Stimulated activated naive B cell treated with anti-CD40 and anti-IgM and Interleukin-4, amounts not matched to agents 10 μg/mL and 1 μg/mL and 100 μg/mL, for 72 hours (primary cell): ENCODE measurements at regions not wholly inside any gene's neighbourhood (a gene's known extent, or its start where the extent isn't known, plus 50 kb on each side); places are given as distances from the start of the nearest gene placed in this dataset.
A peak's percentile ranks its signal among the peaks of the same experiment; 100 is the strongest.

Experiments
- ATAC-seq, 2 donors: fragments of 150-1000 bp; cut with Tn5 transposase; replicated peaks; 2 replicates each; pipeline ENCODE4 v1.10.0; 2021; ENCODE audit warnings: moderate library complexity in 1 of 2
- DNase-seq: peaks from one replicate; pipeline ENCODE4 v3.0.0; 2021
- H3K27ac Mint-ChIP-seq: one replicate; pipeline ENCODE4 v1.8.0; 2022; ENCODE audit warnings: mild to moderate bottlenecking, mixed read lengths
- H3K27me3 Mint-ChIP-seq, 2 donors: one replicate each; pipeline ENCODE4 v1.8.0; 2022; ENCODE audit warnings: mixed read lengths in 2 of 2
- H3K36me3 Mint-ChIP-seq, 2 donors: one replicate each; pipeline ENCODE4 v1.8.0; 2022; ENCODE audit warnings: mixed read lengths in 2 of 2, mild to moderate bottlenecking in 1 of 2
- H3K4me1 Mint-ChIP-seq, 2 donors: one replicate each; pipeline ENCODE4 v1.8.0; 2022; ENCODE audit warnings: mixed read lengths in 2 of 2, mild to moderate bottlenecking in 1 of 2
- H3K4me3 Mint-ChIP-seq, 2 donors: one replicate each; pipeline ENCODE4 v1.8.0; 2022; ENCODE audit warnings: mild to moderate bottlenecking in 2 of 2, mixed read lengths in 2 of 2, moderate library complexity in 1 of 2
- H3K9me3 Mint-ChIP-seq, 2 donors: one replicate each; pipeline ENCODE4 v1.8.0; 2022; ENCODE audit warnings: mixed read lengths in 2 of 2, mild to moderate bottlenecking in 1 of 2

- ATAC-seq (no peak), DNase-seq (no peak)
- Mint-ChIP-seq H3K4me3 (no peak overlapping the region), H3K27me3 (peaks cover 8 to 19% of the 10 kb centered on the region in 2 donors), H3K36me3 (no peaks in the 10 kb centered on the region), H3K27ac (no peak overlapping the region), H3K9me3 (peaks cover 0 to 8% of the 10 kb centered on the region in 2 donors), H3K4me1 (no peaks in the 10 kb centered on the region)
Measured at GRCh38 chr16:88292007-88292970, 90.5 kb upstream of the ZNF469 start.

- Mint-ChIP-seq H3K4me3 (no peak overlapping the region), H3K36me3 (no peaks in the 10 kb centered on the region), H3K27me3 (peaks cover 12 to 27% of the 10 kb centered on the region in 2 donors), H3K27ac (no peak overlapping the region), H3K9me3 (peaks cover 0 to 7% of the 10 kb centered on the region in 2 donors), H3K4me1 (no peaks in the 10 kb centered on the region)
- no peak for DNase-seq
- ATAC-seq, result no peak
Measured at GRCh38 chr16:88293097-88293496, 89.7 kb upstream of the ZNF469 start.

- Mint-ChIP-seq H3K27ac (no peak overlapping the region), H3K9me3 (peaks cover 0 to 7% of the 10 kb centered on the region in 2 donors), H3K4me1 (peaks cover 0 to 1% of the 10 kb centered on the region in 2 donors), H3K36me3 (no peaks in the 10 kb centered on the region), H3K4me3 (no peak overlapping the region), H3K27me3 (peaks cover 22 to 47% of the 10 kb centered on the region in 2 donors)
- ATAC-seq (no peak), DNase-seq (no peak)
Measured at GRCh38 chr16:88295671-88296436, 86.9 kb upstream of the ZNF469 start.

GRCh38 chr16:88296437-88297177 is 86.2 kb upstream of the ZNF469 start:
- Mint-ChIP-seq H3K36me3 (no peaks in the 10 kb centered on the region), H3K4me3 (no peak overlapping the region), H3K4me1 (peaks cover 0 to 1% of the 10 kb centered on the region in 2 donors), H3K27me3 (peaks cover 26 to 54% of the 10 kb centered on the region in 2 donors), H3K27ac (no peak overlapping the region), H3K9me3 (peaks cover 0 to 7% of the 10 kb centered on the region in 2 donors)
- ATAC-seq (no peak), DNase-seq (no peak)

- Mint-ChIP-seq H3K27me3 (peaks cover 30 to 60% of the 10 kb centered on the region in 2 donors), H3K4me1 (peaks cover 0 to 5% of the 10 kb centered on the region in 2 donors), H3K4me3 (no peak overlapping the region), H3K9me3 (peaks cover 0 to 7% of the 10 kb centered on the region in 2 donors), H3K36me3 (no peaks in the 10 kb centered on the region), H3K27ac (no peak overlapping the region)
- ATAC-seq, result no peak
- DNase-seq, result no peak
Measured at GRCh38 chr16:88297178-88297720, 85.5 kb upstream of the ZNF469 start.

GRCh38 chr16:88298181-88298832 is 84.5 kb upstream of the ZNF469 start:
- ATAC-seq (no peak), DNase-seq (no peak)
- Mint-ChIP-seq H3K27ac (no peak overlapping the region), H3K36me3 (no peaks in the 10 kb centered on the region), H3K27me3 (peaks cover 27 to 53% of the 10 kb centered on the region in 2 donors), H3K9me3 (peaks cover 0 to 3% of the 10 kb centered on the region in 2 donors), H3K4me3 (no peak overlapping the region), H3K4me1 (peaks cover 0 to 5% of the 10 kb centered on the region in 2 donors)

- peaks cover 30 to 49% of the 10 kb centered on the region in 2 donors for H3K27me3 Mint-ChIP-seq
- no peak overlapping the region for H3K4me3 Mint-ChIP-seq
- peaks cover 0 to 5% of the 10 kb centered on the region in 2 donors for H3K4me1 Mint-ChIP-seq
- no peaks in the 10 kb centered on the region for H3K36me3 Mint-ChIP-seq
- no peak overlapping the region for H3K27ac Mint-ChIP-seq
- DNase-seq, result no peak
- no peak for ATAC-seq
- H3K9me3 Mint-ChIP-seq, result peaks cover 0 to 3% of the 10 kb centered on the region in 2 donors
Measured at GRCh38 chr16:88298833-88299745, 83.7 kb upstream of the ZNF469 start.

- Mint-ChIP-seq H3K27ac (no peak overlapping the region), H3K4me3 (no peak overlapping the region), H3K9me3 (peaks cover 0 to 3% of the 10 kb centered on the region in 2 donors), H3K27me3 (peaks cover 30 to 43% of the 10 kb centered on the region in 2 donors), H3K36me3 (no peaks in the 10 kb centered on the region), H3K4me1 (peaks cover 0 to 5% of the 10 kb centered on the region in 2 donors)
- DNase-seq (no peak), ATAC-seq (no peak)
Measured at GRCh38 chr16:88299751-88300462, 82.9 kb upstream of the ZNF469 start.

- H3K27me3 Mint-ChIP-seq, result peaks cover 30 to 43% of the 10 kb centered on the region in 2 donors
Measured at GRCh38 chr16:88300463-88300835, 82.3 kb upstream of the ZNF469 start.

GRCh38 chr16:88301431-88301830 is 81.3 kb upstream of the ZNF469 start:
- H3K4me1 Mint-ChIP-seq, result peaks cover 0 to 5% of the 10 kb centered on the region in 2 donors
- DNase-seq, result no peak
- no peak overlapping the region for H3K4me3 Mint-ChIP-seq
- no peaks in the 10 kb centered on the region for H3K36me3 Mint-ChIP-seq
- ATAC-seq, result no peak
- peaks cover 30 to 43% of the 10 kb centered on the region in 2 donors for H3K27me3 Mint-ChIP-seq
- no peak overlapping the region for H3K27ac Mint-ChIP-seq
- peaks cover 4 to 6% of the 10 kb centered on the region in 2 donors for H3K9me3 Mint-ChIP-seq

More at GRCh38 chr16:88300463-88300835, 82.3 kb upstream of the ZNF469 start:
- peaks cover 1 to 4% of the 10 kb centered on the region in 2 donors for H3K9me3 Mint-ChIP-seq
- DNase-seq (no peak), ATAC-seq (no peak)
- H3K27ac Mint-ChIP-seq, result no peak overlapping the region
- H3K4me3 Mint-ChIP-seq, result no peak overlapping the region
- peaks cover 0 to 5% of the 10 kb centered on the region in 2 donors for H3K4me1 Mint-ChIP-seq
- H3K36me3 Mint-ChIP-seq, result no peaks in the 10 kb centered on the region

- ATAC-seq (no peak), DNase-seq (no peak)
- Mint-ChIP-seq H3K4me1 (peaks cover 0 to 5% of the 10 kb centered on the region in 2 donors), H3K4me3 (no peak overlapping the region), H3K36me3 (no peaks in the 10 kb centered on the region), H3K27me3 (peaks cover 30 to 43% of the 10 kb centered on the region in 2 donors), H3K27ac (peak overlapping the region; percentile 62), H3K9me3 (peaks cover 2 to 6% of the 10 kb centered on the region in 2 donors)
Measured at GRCh38 chr16:88301886-88302285, 80.9 kb upstream of the ZNF469 start.

- DNase-seq (no peak), ATAC-seq (no peak)
- Mint-ChIP-seq H3K36me3 (no peaks in the 10 kb centered on the region), H3K27ac (no peak overlapping the region), H3K4me1 (peaks cover 0 to 5% of the 10 kb centered on the region in 2 donors), H3K9me3 (peaks cover 2 to 6% of the 10 kb centered on the region in 2 donors), H3K4me3 (no peak overlapping the region), H3K27me3 (peaks cover 27 to 37% of the 10 kb centered on the region in 2 donors)
Measured at GRCh38 chr16:88302666-88303065, 80.1 kb upstream of the ZNF469 start.
